OCI-LY3 (cell line): ENCODE measurements at regions not wholly inside any gene's neighbourhood (a gene's known extent, or its start where the extent isn't known, plus 50 kb on each side); places are given as distances from the start of the nearest gene placed in this dataset.

Experiments
- H2AFZ ChIP-seq: fragments of 200-600, 300-600 bp; shearing (Covaris generic); 2 replicates; pipeline ENCODE4 v1.6.0; 2014; ENCODE audit warnings: antibody characterized with exemption, low read depth, low read length
- H3K27ac ChIP-seq: fragments of 200-600, 300-600 bp; sonication (generic); 2 replicates; pipeline ENCODE4 v1.5.1; 2014; ENCODE audit warnings: mild to moderate bottlenecking, low read length, moderate library complexity, mixed read lengths
- H3K27me3 ChIP-seq: fragments of 200-600, 300-600 bp; sonication (generic); 2 replicates; pipeline ENCODE4 v1.6.1; 2014; ENCODE audit warnings: low read depth, low read length, mixed read lengths
- H3K36me3 ChIP-seq: fragments of 200-600, 300-600 bp; sonication (generic); replicated peaks from 2 replicates; pipeline ENCODE3; 2014; ENCODE audit warnings: low read depth, low read length, mixed read lengths
- H3K4me1 ChIP-seq: fragments of 300-600, 200-600 bp; sonication (generic); 2 replicates; pipeline ENCODE4 v1.6.1; 2014; ENCODE audit warnings: low read length, mixed read lengths
- H3K4me2 ChIP-seq: fragments of 200-600, 300-600 bp; sonication (generic); 2 replicates; pipeline ENCODE4 v1.6.1; 2014; ENCODE audit warnings: low read length, mixed read lengths
- H3K4me3 ChIP-seq: fragments of 300-600, 200-600 bp; sonication (generic); 2 replicates; pipeline ENCODE4 v1.5.1; 2014; ENCODE audit warnings: antibody characterized with exemption, mild to moderate bottlenecking, low read length, moderate library complexity
- H3K79me2 ChIP-seq: fragments of 300-600, 200-600 bp; shearing (Covaris generic); 2 replicates; pipeline ENCODE4 v1.6.1; 2014; ENCODE audit warnings: mild to moderate bottlenecking, low read length, mixed read lengths
- H3K9ac ChIP-seq: fragments of 300-600, 200-600 bp; shearing (Covaris generic); 2 replicates; pipeline ENCODE4 v1.6.0; 2014; ENCODE audit warnings: mild to moderate bottlenecking, low read length, moderate library complexity
- H3K9me3 ChIP-seq: fragments of 200-600, 300-600 bp; shearing (Covaris generic); 2 replicates; pipeline ENCODE4 v1.6.1; 2014; ENCODE audit warnings: low read length, mixed read lengths; ENCODE audit not compliant: insufficient read depth
- H4K20me1 ChIP-seq: fragments of 200-600, 300-600 bp; sonication (generic); 2 replicates; pipeline ENCODE4 v1.6.1; 2016; ENCODE audit warnings: low read length, mixed read lengths; ENCODE audit not compliant: insufficient read depth
- CTCF ChIP-seq: fragments of 200-600, 300-600 bp; sonication (generic); IDR thresholded peaks from 2 replicates; pipeline ENCODE4 v1.5.1; 2014; ENCODE audit warnings: antibody characterized with exemption, low read length, low read depth
- EZH2phosphoT487 ChIP-seq: fragments of 200-600 bp; shearing (Covaris generic); IDR thresholded peaks from 2 replicates; pipeline ENCODE4 v1.6.1; 2018; ENCODE audit warnings: antibody characterized with exemption, mixed run types, low read depth

- Histone ChIP-seq H4K20me1 (no peaks in the 10 kb centered on the region), H3K4me2 (no peak overlapping the region), H3K4me3 (no peak overlapping the region), H3K9me3 (no peaks in the 10 kb centered on the region), H3K36me3 (no peaks in the 10 kb centered on the region), H3K27ac (no peak overlapping the region), H3K9ac (no peak overlapping the region), H3K27me3 (no peaks in the 10 kb centered on the region), H2AFZ (no peak overlapping the region; the same call in 1 of the 2 replicates), H3K4me1 (no peaks in the 10 kb centered on the region), H3K79me2 (no peaks in the 10 kb centered on the region)
- no peak for TF ChIP-seq EZH2phosphoT487
- TF ChIP-seq CTCF = no peak
Observed at GRCh38 chr11:39209981-39210380, 2249.5 kb downstream of the LRRC4C start.

GRCh38 chr11:39205236-39205995, 2254.0 kb downstream of the LRRC4C start:
- Histone ChIP-seq H3K36me3 (no peaks in the 10 kb centered on the region), H3K27me3 (no peaks in the 10 kb centered on the region), H3K4me2 (no peak overlapping the region), H3K4me3 (no peak overlapping the region), H3K9ac (no peak overlapping the region), H2AFZ (no peak overlapping the region), H4K20me1 (no peaks in the 10 kb centered on the region), H3K4me1 (no peaks in the 10 kb centered on the region), H3K79me2 (no peaks in the 10 kb centered on the region), H3K27ac (no peak overlapping the region), H3K9me3 (no peaks in the 10 kb centered on the region)
- TF ChIP-seq CTCF = no peak
- TF ChIP-seq EZH2phosphoT487 = no peak

- no peaks in the 10 kb centered on the region for H3K9me3 ChIP-seq
- no peaks in the 10 kb centered on the region for H3K27me3 ChIP-seq
- no peak overlapping the region for H3K27ac ChIP-seq
- no peaks in the 10 kb centered on the region for H3K79me2 ChIP-seq
- H3K9ac ChIP-seq = no peak overlapping the region
- H2AFZ ChIP-seq = no peak overlapping the region
- no peak overlapping the region for H3K4me3 ChIP-seq
- H3K4me2 ChIP-seq = no peak overlapping the region
- no peaks in the 10 kb centered on the region for H3K36me3 ChIP-seq
- no peaks in the 10 kb centered on the region for H3K4me1 ChIP-seq
- H4K20me1 ChIP-seq = no peaks in the 10 kb centered on the region
- TF ChIP-seq EZH2phosphoT487 (no peak), CTCF (no peak)
Observed at GRCh38 chr11:39192671-39193070, 2266.8 kb downstream of the LRRC4C start.

- Histone ChIP-seq H3K4me2 (no peak overlapping the region), H3K36me3 (no peaks in the 10 kb centered on the region), H3K27me3 (no peaks in the 10 kb centered on the region), H3K4me3 (no peak overlapping the region), H3K9me3 (no peaks in the 10 kb centered on the region), H3K9ac (no peak overlapping the region), H3K79me2 (no peaks in the 10 kb centered on the region), H3K27ac (no peak overlapping the region), H4K20me1 (no peaks in the 10 kb centered on the region), H2AFZ (no peak overlapping the region), H3K4me1 (no peaks in the 10 kb centered on the region)
- TF ChIP-seq EZH2phosphoT487 (no peak), CTCF (no peak)
Observed at GRCh38 chr11:39190751-39191150, 2268.7 kb downstream of the LRRC4C start.
